Testis (tissue), 2 donors: ENCODE measurements at regions not wholly inside any gene's neighbourhood (a gene's known extent, or its start where the extent isn't known, plus 50 kb on each side); places are given as distances from the start of the nearest gene placed in this dataset.

Experiments used
- DNase-seq: peaks from one replicate; pipeline ENCODE4 v3.0.0-alpha.2; 2019
- H3K27ac ChIP-seq, 2 donors: fragments of 200-600 bp; sonication (generic); one replicate each; pipeline ENCODE4 v1.5.1; 2019
- H3K27me3 ChIP-seq: fragments of 200-600 bp; sonication (generic); one replicate; pipeline ENCODE4 v1.5.1; 2019
- H3K36me3 ChIP-seq: fragments of 200-600 bp; sonication (generic); one replicate; pipeline ENCODE4 v1.5.1; 2017; ENCODE audit warnings: low read depth; ENCODE audit errors: missing control alignments
- H3K4me1 ChIP-seq: fragments of 200-600 bp; sonication (generic); one replicate; pipeline ENCODE4 v1.5.1; 2019
- H3K4me3 ChIP-seq, 2 donors: fragments of 200-600 bp; sonication (generic); one replicate each; pipeline ENCODE4 v1.5.1; 2017 to 2019
- H3K9me3 ChIP-seq: fragments of 200-600 bp; sonication (generic); one replicate; pipeline ENCODE4 v1.5.1; 2017
- POLR2A ChIP-seq: fragments of 450-650 bp; IDR thresholded peaks from one replicate; pipeline ENCODE4 v1.6.1; 2017; ENCODE audit warnings: antibody characterized with exemption, mild to moderate bottlenecking, moderate library complexity
- WGBS, 2 donors: methylation state at CpG; one replicate each; pipeline ENCODE4 v1.1.5; 2018; 5-methylcytosine and 5-hydroxymethylcytosine counted together
- intact Hi-C: fragments of 100-400 bp; cut with DNase I; formaldehyde crosslinking; loops from one replicate; pipeline ENCODE4 v1.15.1; 2023; ENCODE audit warnings: low total_unique reads
- TF ChIP-seq, protein P1 (sequence below), 3 experiments: fragments of 450-650 bp in 2 of 3; fragments of 200-600 bp in 1 of 3; sonication (generic) in 1 of 3; IDR thresholded peaks; one replicate each; pipeline ENCODE4 v1.5.1; 2016 to 2019; ENCODE audit warnings: antibody characterized with exemption in 3 of 3, mild to moderate bottlenecking in 2 of 3, moderate library complexity in 1 of 3

DNA sequence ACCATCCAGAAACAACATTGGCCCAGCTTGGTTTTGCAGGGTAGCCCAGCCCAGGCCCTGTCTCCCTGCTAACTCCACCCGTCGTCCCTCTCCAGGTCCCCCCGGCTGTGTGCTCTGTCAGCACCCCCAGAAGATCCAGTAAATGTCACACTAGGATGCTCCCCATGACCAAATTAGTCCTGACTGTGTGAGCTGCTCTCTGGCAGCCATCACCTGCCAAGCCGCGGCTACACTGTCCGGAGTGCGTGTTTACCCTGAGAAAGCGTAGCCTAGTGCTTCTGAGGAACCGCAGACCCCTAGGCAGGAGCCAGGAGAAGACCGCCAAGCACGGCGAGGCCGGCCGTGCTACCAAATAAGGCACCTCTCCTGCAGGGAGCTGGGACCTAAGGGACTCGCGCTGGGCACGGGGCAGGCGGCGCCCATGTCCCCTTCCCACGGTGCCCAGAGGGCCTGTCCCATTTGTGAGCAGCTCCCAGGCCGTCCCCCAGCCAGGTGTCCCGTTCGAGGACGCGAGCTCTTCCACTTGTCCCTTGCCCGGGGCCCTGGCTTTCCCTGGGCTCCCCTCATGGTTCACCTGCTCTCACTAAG, 849.9 kb downstream of the RNF144A start:
- Histone ChIP-seq H3K4me1 (peaks cover 7% of the 10 kb centered on the region), H3K4me3 (no peak overlapping the region), H3K36me3 (no peaks in the 10 kb centered on the region), H3K27ac (no peak overlapping the region), H3K27me3 (no peaks in the 10 kb centered on the region), H3K9me3 (no peaks in the 10 kb centered on the region)
- intact Hi-C loops: no loop called here
- DNase-seq: no peak
- 63 to 66% methylated on average over 14 to 26 of the region's 26 CpGs for WGBS, 2 donors
- TF ChIP-seq POLR2A: no peak
- TF ChIP-seq, protein P1, sequence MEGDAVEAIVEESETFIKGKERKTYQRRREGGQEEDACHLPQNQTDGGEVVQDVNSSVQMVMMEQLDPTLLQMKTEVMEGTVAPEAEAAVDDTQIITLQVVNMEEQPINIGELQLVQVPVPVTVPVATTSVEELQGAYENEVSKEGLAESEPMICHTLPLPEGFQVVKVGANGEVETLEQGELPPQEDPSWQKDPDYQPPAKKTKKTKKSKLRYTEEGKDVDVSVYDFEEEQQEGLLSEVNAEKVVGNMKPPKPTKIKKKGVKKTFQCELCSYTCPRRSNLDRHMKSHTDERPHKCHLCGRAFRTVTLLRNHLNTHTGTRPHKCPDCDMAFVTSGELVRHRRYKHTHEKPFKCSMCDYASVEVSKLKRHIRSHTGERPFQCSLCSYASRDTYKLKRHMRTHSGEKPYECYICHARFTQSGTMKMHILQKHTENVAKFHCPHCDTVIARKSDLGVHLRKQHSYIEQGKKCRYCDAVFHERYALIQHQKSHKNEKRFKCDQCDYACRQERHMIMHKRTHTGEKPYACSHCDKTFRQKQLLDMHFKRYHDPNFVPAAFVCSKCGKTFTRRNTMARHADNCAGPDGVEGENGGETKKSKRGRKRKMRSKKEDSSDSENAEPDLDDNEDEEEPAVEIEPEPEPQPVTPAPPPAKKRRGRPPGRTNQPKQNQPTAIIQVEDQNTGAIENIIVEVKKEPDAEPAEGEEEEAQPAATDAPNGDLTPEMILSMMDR (IDR thresholded peaks at IDR 0.05): no peak

DNA sequence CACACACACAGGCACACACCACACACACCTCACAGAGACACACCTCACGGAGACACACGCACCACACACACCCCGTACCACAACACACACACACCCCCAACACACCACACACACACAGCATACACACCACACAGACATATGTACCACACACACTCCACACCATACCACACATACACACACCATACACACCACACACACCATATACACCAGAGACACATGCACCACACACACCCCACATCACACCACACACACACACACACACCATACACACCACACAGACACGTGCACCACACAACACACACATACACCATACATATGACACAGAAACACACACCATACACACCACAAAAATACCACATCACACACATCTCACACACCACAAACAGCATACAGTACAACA, 850.7 kb downstream of the RNF144A start:
- 93 to 97% methylated on average over 4 of the region's 4 CpGs for WGBS, 2 donors

DNA sequence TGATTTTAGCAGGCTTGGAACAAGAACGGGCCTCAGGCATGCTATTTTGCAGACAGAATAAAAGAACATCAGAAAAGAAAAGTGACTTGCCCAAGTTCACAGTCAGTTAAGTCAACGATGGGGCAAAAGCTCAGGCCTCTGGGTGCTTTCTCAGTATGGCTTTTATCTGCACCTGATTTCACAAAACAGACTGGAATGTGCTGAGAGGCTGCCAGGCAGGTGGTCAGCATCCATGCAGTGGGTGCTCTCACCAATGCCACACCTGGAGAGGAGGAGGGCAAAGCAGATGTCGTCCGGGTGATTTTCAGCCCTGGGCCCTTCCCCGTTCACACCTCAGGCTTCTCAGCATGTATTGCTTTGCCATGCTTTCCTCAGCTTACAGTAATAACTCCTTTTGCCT, 854.6 kb downstream of the RNF144A start:
- Histone ChIP-seq H3K9me3 (no peaks in the 10 kb centered on the region), H3K27ac (no peak overlapping the region), H3K4me1 (peaks cover 11% of the 10 kb centered on the region), H3K36me3 (no peaks in the 10 kb centered on the region), H3K4me3 (no peak overlapping the region), H3K27me3 (no peaks in the 10 kb centered on the region)
- no peak for TF ChIP-seq POLR2A
- WGBS, 2 donors: 82 to 92% methylated on average over 5 of the region's 5 CpGs
- intact Hi-C loops: no loop called here
- no peak for DNase-seq

More for the DNA sequence above, 850.7 kb downstream of the RNF144A start:
- Histone ChIP-seq H3K4me1 (peaks cover 7% of the 10 kb centered on the region), H3K27ac (no peak overlapping the region), H3K9me3 (no peaks in the 10 kb centered on the region), H3K4me3 (no peak overlapping the region), H3K36me3 (no peaks in the 10 kb centered on the region), H3K27me3 (no peaks in the 10 kb centered on the region)
- TF ChIP-seq, protein P1 (IDR thresholded peaks at IDR 0.05): no peak
- TF ChIP-seq POLR2A: no peak
- intact Hi-C loops: no loop called here
- no peak for DNase-seq

DNA sequence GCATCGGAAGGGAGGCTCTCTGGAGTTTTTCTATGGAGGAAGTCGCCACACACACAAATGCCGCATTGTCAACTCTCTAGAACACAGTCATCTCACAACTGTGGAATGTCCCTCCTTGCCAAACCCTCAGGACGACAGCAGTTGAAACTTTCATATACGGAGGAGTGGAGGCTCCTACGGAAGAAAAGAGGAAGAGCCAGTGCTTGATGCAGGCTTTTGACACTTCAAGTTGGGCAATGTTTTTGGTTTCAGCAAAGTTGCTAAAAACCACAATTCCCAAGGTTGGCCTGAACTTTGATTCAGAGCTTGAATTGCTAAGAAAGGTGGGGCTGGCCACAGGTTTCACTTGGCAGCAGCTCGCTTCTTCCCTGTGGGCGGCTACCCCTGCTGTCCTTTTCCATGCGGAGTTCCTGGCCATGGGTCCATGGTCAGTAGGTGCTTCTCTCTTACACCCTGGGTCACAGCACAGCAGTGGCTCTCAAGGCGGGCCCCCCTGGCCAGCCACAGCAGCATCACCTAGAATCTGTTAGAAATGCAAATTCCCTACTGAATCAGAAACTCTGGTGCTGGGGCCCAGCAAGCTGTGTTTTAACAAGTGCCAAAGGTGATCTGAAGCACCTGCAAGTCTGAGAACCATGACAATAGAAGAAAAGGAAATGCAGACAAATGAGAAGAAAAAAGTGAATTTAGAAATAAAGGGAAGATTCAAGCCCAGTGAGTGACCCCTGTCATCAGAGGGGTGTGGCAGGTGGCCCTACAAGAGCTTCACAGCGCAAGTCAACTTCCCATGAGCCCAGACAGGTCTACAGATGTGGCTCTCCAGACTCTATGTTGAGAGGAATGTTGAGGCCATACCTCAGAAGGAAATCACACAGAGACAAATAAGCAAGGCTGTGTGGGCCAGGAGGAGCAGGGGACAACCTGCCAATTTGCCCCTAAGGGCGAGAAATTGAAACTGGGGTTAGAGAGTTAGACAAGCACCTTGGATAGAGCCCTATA, 856.4 kb downstream of the RNF144A start:
- Histone ChIP-seq H3K4me3 (no peak overlapping the region), H3K27ac (peak overlapping the region in 1 of 2 donors; percentile 14), H3K9me3 (no peaks in the 10 kb centered on the region), H3K36me3 (no peaks in the 10 kb centered on the region), H3K27me3 (no peaks in the 10 kb centered on the region), H3K4me1 (peaks cover 11% of the 10 kb centered on the region)
- WGBS, 2 donors: 67 to 71% methylated on average over 12 of the region's 12 CpGs
- intact Hi-C loops: no loop called here
- DNase-seq: peak; percentile 80
- TF ChIP-seq, protein P1 (IDR thresholded peaks at IDR 0.05): no peak
- TF ChIP-seq POLR2A: no peak

DNA sequence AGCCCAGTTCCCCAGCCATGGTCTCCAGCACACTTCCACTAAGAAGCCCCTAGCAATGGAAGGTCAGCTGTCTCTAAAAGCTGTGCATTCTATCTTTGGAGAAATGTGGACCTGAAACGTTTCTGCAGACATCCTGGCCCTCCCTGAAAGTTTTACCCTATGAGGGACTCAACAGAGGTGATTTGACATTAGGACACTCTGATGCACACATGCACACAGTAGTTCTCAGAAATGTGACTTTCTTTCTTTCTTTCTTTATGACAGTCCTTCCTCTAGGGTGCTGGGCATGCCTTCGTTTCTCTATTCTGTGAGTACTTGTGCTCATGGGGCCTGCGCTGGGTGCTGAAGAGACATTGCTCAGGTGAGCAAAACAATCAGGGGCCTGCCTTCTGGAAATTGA, 857.3 kb downstream of the RNF144A start:
- Histone ChIP-seq H3K27ac (no peak overlapping the region), H3K9me3 (no peaks in the 10 kb centered on the region), H3K36me3 (no peaks in the 10 kb centered on the region), H3K27me3 (no peaks in the 10 kb centered on the region), H3K4me1 (peaks cover 11% of the 10 kb centered on the region), H3K4me3 (no peak overlapping the region)
- intact Hi-C loops: no loop called here
- no peak for DNase-seq
- no peak for TF ChIP-seq POLR2A
- 79 to 80% methylated on average over 3 of the region's 3 CpGs for WGBS, 2 donors
